Fibroblast of pulmonary artery (primary cell): ENCODE measurements at regions not wholly inside any gene's neighbourhood (a gene's known extent, or its start where the extent isn't known, plus 50 kb on each side); places are given as distances from the start of the nearest gene placed in this dataset.

ENCODE experiments used
- DNase-seq: peaks from one replicate; pipeline ENCODE4 v3.0.0-alpha.2; 2010; ENCODE audit warnings: low read depth
- H3K4me3 ChIP-seq: replicated peaks from 2 replicates; pipeline ENCODE4 v1.5.1; 2011; ENCODE audit warnings: low read depth, mild to moderate bottlenecking, control low read depth, low read length, moderate library complexity
- CTCF ChIP-seq: IDR thresholded peaks from 2 replicates; pipeline ENCODE4 v1.5.1; 2011; ENCODE audit warnings: mild to moderate bottlenecking, control low read depth, low read length, inconsistent platforms; ENCODE audit errors: missing control alignments

GRCh38 chr9:26301659-26302058 lies 590.9 kb downstream of the CAAP1 start:
- no peak for DNase-seq
- no peak for TF ChIP-seq CTCF
- no peak overlapping the region for H3K4me3 ChIP-seq

GRCh38 chr9:26301046-26301445 lies 591.6 kb downstream of the CAAP1 start:
- DNase-seq, result no peak
- no peak for TF ChIP-seq CTCF
- H3K4me3 ChIP-seq, result no peak overlapping the region

DNA sequence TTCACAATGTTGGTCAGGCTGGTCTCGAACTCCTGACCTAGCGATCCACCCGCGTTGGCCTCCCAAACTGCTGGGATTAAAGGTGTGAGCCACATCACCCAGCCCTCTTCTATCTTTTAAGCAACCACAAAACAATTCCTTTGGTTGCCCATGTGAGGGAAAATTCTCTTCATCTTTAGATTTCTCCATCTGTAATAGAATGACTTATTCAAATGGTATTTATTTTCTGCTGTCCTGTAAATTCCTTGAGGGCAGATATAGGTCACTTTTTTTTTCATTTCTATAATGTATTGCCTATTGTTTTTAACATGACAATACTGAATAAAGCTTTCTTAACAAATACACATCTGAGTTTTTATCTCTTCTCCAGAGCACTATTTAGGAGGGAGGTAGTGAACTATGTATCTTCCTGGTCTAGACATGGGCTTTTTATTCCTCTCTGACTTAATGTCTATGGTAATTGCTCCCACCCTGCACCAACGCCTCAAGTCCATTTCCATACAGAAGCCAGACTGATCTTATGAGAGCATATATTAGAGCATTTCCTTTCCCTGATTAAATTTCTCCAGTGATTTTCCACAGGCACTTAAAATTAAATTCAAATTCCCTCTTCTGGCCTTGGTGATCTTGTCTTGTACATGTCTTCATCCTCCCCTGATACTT lies 595.6 kb downstream of the CAAP1 start:
- no peak for TF ChIP-seq CTCF
- peak; percentile 60 for DNase-seq
- no peak overlapping the region for H3K4me3 ChIP-seq

GRCh38 chr9:26292943-26293342 lies 599.7 kb downstream of the CAAP1 start:
- TF ChIP-seq CTCF, result no peak
- peak; percentile 41 for DNase-seq
- H3K4me3 ChIP-seq, result no peak overlapping the region

- no peak for TF ChIP-seq CTCF
- H3K4me3 ChIP-seq, result no peak overlapping the region
- peak; percentile 36 for DNase-seq
Measured at GRCh38 chr9:26271495-26272122, 593.4 kb upstream of the TUSC1 start.

- TF ChIP-seq CTCF, result no peak
- DNase-seq, result no peak
- no peak overlapping the region for H3K4me3 ChIP-seq
Measured at GRCh38 chr9:26266146-26266793, 588.0 kb upstream of the TUSC1 start.
